Stimulated activated naive CD4-positive, alpha-beta T cell treated with Interleukin-2 at 50 U/mL for 16 hours (primary cell): ENCODE measurements at regions not wholly inside any gene's neighbourhood (a gene's known extent, or its start where the extent isn't known, plus 50 kb on each side); places are given as distances from the start of the nearest gene placed in this dataset.

Source experiments
- DNase-seq: peaks from one replicate; lab custom pipeline; 2025; lab: John Stamatoyannopoulos, UW

GRCh38 chr17:83144421-83145357 lies 65.3 kb downstream of the METRNL start:
- DNase-seq, result no peak

GRCh38 chr17:83145358-83145738 lies 65.9 kb downstream of the METRNL start:
- no peak for DNase-seq

GRCh38 chr17:83145831-83146230 lies 66.4 kb downstream of the METRNL start:
- no peak for DNase-seq

GRCh38 chr17:83146347-83146746 lies 66.9 kb downstream of the METRNL start:
- DNase-seq, result no peak

GRCh38 chr17:83147280-83147679 lies 67.9 kb downstream of the METRNL start:
- DNase-seq, result no peak

- DNase-seq, result no peak
These were observed 69.1 kb downstream of the METRNL start for GRCh38 chr17:83148317-83149028.

- DNase-seq, result no peak
These were observed 69.8 kb downstream of the METRNL start for GRCh38 chr17:83149029-83149725.

- no peak for DNase-seq
These were observed 70.4 kb downstream of the METRNL start for GRCh38 chr17:83149761-83150251.

GRCh38 chr17:83150369-83151055 lies 71.1 kb downstream of the METRNL start:
- no peak for DNase-seq

- no peak for DNase-seq
These were observed 71.6 kb downstream of the METRNL start for GRCh38 chr17:83151056-83151441.

GRCh38 chr17:83151442-83152226 lies 72.2 kb downstream of the METRNL start:
- DNase-seq, result no peak

- DNase-seq, result no peak
These were observed 72.9 kb downstream of the METRNL start for GRCh38 chr17:83152227-83152744.

- DNase-seq, result no peak
These were observed 73.6 kb downstream of the METRNL start for GRCh38 chr17:83152745-83153611.

- DNase-seq, result no peak
These were observed 74.4 kb downstream of the METRNL start for GRCh38 chr17:83153681-83154310.

- DNase-seq, result no peak
These were observed 75.1 kb downstream of the METRNL start for GRCh38 chr17:83154311-83155127.

GRCh38 chr17:83155128-83156121 lies 76.0 kb downstream of the METRNL start:
- DNase-seq, result no peak

- DNase-seq, result no peak
These were observed 77.0 kb downstream of the METRNL start for GRCh38 chr17:83156408-83156807.
